ENCODE measurements at regions not wholly inside any gene's neighbourhood (a gene's known extent, or its start where the extent isn't known, plus 50 kb on each side); places are given as distances from the start of the nearest gene placed in this dataset.

- DNase-seq: no peak
Observed at GRCh38 chr5:117457656-117458055, 883.0 kb upstream of the SEMA6A start.

GRCh38 chr5:117456866-117457470 lies 882.3 kb upstream of the SEMA6A start:
- DNase-seq: no peak

GRCh38 chr5:117455236-117456233 lies 880.9 kb upstream of the SEMA6A start:
- no peak for DNase-seq

- DNase-seq: no peak
Observed at GRCh38 chr5:117454716-117455212, 880.1 kb upstream of the SEMA6A start.

GRCh38 chr5:117436846-117437245 lies 862.2 kb upstream of the SEMA6A start:
- DNase-seq: no peak

- DNase-seq: no peak
Observed at GRCh38 chr5:117435203-117435602, 860.6 kb upstream of the SEMA6A start.

GRCh38 chr5:117434254-117434653 lies 859.6 kb upstream of the SEMA6A start:
- DNase-seq: no peak

GRCh38 chr5:117433818-117434217 lies 859.2 kb upstream of the SEMA6A start:
- no peak for DNase-seq

- no peak for DNase-seq
Observed at GRCh38 chr5:117431091-117431490, 856.5 kb upstream of the SEMA6A start.

- DNase-seq: no peak
Observed at GRCh38 chr5:117425163-117425562, 850.5 kb upstream of the SEMA6A start.

- no peak for DNase-seq
Observed at GRCh38 chr5:117424559-117424958, 849.9 kb upstream of the SEMA6A start.

GRCh38 chr5:117417501-117417900 lies 842.9 kb upstream of the SEMA6A start:
- DNase-seq: no peak

GRCh38 chr5:117414926-117415325 lies 840.3 kb upstream of the SEMA6A start:
- no peak for DNase-seq

- no peak for DNase-seq
Observed at GRCh38 chr5:117411701-117412100, 837.1 kb upstream of the SEMA6A start.

- no peak for DNase-seq
Observed at GRCh38 chr5:117405197-117405596, 830.6 kb upstream of the SEMA6A start.

- DNase-seq: no peak
Observed at GRCh38 chr5:117394506-117395157, 820.0 kb upstream of the SEMA6A start.

- DNase-seq: no peak
Observed at GRCh38 chr5:117393125-117393524, 818.5 kb upstream of the SEMA6A start.

- peak; percentile 83 for DNase-seq
Observed at GRCh38 chr5:117380316-117380715, 805.7 kb upstream of the SEMA6A start.

- no peak for DNase-seq
Observed at GRCh38 chr5:117379521-117379920, 804.9 kb upstream of the SEMA6A start.

- DNase-seq: no peak
Observed at GRCh38 chr5:117376748-117377147, 802.1 kb upstream of the SEMA6A start.

GRCh38 chr5:117359895-117360294 lies 785.3 kb upstream of the SEMA6A start:
- no peak for DNase-seq

GRCh38 chr5:117357886-117358285 lies 783.3 kb upstream of the SEMA6A start:
- no peak for DNase-seq

- DNase-seq: no peak
Observed at GRCh38 chr5:117347280-117347679, 772.7 kb upstream of the SEMA6A start.

- DNase-seq: peak; percentile 32
Observed at GRCh38 chr5:117343726-117344125, 769.1 kb upstream of the SEMA6A start.

Data from NCI-H2171 (cell line).